SU-DHL-6 (cell line): ENCODE measurements at regions not wholly inside any gene's neighbourhood (a gene's known extent, or its start where the extent isn't known, plus 50 kb on each side); places are given as distances from the start of the nearest gene placed in this dataset.

ENCODE experiments used
- EZH2phosphoT487 ChIP-seq: fragments of 200-600 bp; sonication (generic), shearing (Covaris generic); conservative IDR thresholded peaks from 2 replicates; pipeline ENCODE4 v1.6.1; 2018; ENCODE audit warnings: mild to moderate bottlenecking, antibody characterized with exemption, low read length, moderate library complexity, mixed read lengths
- TF ChIP-seq, protein P1 (sequence below): fragments of 200-600 bp; sonication (generic); IDR thresholded peaks from one replicate; pipeline ENCODE4 v1.5.1; 2017; ENCODE audit warnings: antibody characterized with exemption, mild to moderate bottlenecking, low read length, moderate library complexity; ENCODE audit not compliant: insufficient read depth, poor library complexity, severe bottlenecking

DNA sequence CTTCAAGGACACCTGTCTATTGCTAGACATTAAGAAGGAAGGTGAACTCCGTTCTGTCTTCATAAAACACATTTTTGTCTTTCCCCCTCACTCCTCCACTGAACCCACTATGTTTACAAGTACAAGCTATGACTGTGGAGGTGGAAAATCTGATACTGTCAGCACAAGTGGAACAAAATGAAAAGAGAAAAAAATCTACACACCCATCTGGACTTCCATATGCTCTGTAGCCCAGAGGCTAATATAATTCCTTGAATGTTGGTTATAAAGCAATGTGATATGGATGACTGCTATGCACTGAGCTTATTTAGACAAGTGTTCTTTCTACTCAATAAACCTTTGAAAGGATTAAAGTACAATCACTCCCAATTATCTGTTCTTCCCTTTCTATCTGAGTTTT lies 713.5 kb downstream of the DIAPH3 start:
- TF ChIP-seq, protein P1, sequence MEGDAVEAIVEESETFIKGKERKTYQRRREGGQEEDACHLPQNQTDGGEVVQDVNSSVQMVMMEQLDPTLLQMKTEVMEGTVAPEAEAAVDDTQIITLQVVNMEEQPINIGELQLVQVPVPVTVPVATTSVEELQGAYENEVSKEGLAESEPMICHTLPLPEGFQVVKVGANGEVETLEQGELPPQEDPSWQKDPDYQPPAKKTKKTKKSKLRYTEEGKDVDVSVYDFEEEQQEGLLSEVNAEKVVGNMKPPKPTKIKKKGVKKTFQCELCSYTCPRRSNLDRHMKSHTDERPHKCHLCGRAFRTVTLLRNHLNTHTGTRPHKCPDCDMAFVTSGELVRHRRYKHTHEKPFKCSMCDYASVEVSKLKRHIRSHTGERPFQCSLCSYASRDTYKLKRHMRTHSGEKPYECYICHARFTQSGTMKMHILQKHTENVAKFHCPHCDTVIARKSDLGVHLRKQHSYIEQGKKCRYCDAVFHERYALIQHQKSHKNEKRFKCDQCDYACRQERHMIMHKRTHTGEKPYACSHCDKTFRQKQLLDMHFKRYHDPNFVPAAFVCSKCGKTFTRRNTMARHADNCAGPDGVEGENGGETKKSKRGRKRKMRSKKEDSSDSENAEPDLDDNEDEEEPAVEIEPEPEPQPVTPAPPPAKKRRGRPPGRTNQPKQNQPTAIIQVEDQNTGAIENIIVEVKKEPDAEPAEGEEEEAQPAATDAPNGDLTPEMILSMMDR: no peak
- no peak for TF ChIP-seq EZH2phosphoT487
